ENCODE measurements at regions not wholly inside any gene's neighbourhood (a gene's known extent, or its start where the extent isn't known, plus 50 kb on each side); places are given as distances from the start of the nearest gene placed in this dataset.
"Not testable (repeated sequence)": the region's sequence is repeated elsewhere in the genome, so short reads cannot be mapped to it uniquely, and the experiment has no call there.

DNA sequence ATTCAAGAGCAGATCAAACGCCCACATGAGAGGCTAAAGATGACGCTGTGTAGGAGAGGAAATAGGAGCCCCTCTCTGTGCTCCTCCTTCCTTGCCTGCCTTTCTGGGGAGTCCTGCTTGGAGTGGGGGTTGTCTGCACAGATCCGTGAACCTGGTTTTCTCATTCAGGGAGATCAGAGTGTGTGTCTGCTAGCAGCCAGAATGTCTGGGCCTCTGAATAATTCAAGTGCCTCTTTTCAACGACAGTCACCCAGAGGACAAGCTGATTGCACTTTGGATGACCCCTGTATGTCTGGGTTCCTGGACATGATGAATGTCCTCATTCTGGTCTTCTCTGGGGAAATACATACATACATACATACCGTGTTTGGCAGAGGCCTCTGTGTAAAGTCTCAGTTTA, 592.5 kb upstream of the B3GAT1 start:
- ATAC-seq (no peak), DNase-seq (ENCODE audit: low spot score) (no peak)
- H3K9me3 Mint-ChIP-seq, result no peaks in the 10 kb centered on the region
- H3K4me1 Mint-ChIP-seq (ENCODE audit: low read depth in 2 of 2), result no peaks in the 10 kb centered on the region
- H3K27ac Mint-ChIP-seq, result no peak overlapping the region
- no peak overlapping the region for H3K4me3 Mint-ChIP-seq
- H3K36me3 Mint-ChIP-seq, result no peaks in the 10 kb centered on the region
- H3K27me3 Mint-ChIP-seq, result peaks cover 9 to 20% of the 10 kb centered on the region in 2 donors

DNA sequence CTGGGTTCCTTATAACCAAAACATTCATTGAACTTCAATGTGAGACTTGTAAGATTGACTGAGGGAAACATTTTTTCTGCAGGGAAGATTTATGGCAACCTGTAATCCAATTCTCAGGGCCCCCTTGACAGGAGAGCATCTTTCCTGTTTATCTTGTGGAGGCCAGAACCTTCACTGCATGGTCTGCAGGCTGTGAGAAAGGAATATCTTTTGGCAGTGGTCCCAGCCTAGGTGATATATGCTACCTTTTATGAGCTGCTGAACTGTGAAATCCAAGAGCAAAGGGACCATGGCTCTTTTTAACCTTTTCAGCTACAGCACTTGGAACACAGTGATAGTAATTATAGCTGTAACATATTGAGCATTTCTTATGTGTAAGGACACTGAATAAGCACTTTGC, 590.2 kb upstream of the B3GAT1 start:
- H3K4me1 Mint-ChIP-seq (ENCODE audit: low read depth in 2 of 2), result no peaks in the 10 kb centered on the region
- no peaks in the 10 kb centered on the region for H3K9me3 Mint-ChIP-seq
- H3K36me3 Mint-ChIP-seq, result no peaks in the 10 kb centered on the region
- H3K27ac Mint-ChIP-seq, result no peak overlapping the region
- DNase-seq (ENCODE audit: low spot score), result no peak
- peaks cover 10 to 20% of the 10 kb centered on the region in 2 donors for H3K27me3 Mint-ChIP-seq
- H3K4me3 Mint-ChIP-seq, result no peak overlapping the region
- ATAC-seq, result no peak

DNA sequence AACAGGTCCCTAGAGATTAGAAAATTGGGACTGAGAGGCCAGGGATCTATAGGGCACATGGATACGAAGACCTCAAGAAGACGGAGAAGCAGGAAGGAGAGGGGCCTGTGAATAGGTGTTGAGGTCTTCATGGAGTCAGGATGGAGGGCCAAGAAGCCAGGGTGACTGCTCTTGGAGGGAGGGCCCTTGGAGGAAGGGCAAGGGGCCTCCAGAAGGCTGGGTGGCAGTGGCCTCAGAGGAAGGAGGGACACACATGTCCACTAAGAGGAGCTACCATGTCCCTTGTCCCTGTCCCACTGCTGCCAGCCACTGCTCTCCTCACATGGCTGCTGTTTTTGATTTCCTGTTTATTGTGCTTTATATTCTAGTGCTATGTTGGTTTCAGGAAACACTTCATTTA, 589.5 kb upstream of the B3GAT1 start:
- H3K27me3 Mint-ChIP-seq, result peaks cover 10 to 20% of the 10 kb centered on the region in 2 donors
- no peaks in the 10 kb centered on the region for H3K36me3 Mint-ChIP-seq
- DNase-seq (ENCODE audit: low spot score) (no peak), ATAC-seq (no peak)
- no peaks in the 10 kb centered on the region for H3K4me1 Mint-ChIP-seq (ENCODE audit: low read depth in 2 of 2)
- no peak overlapping the region for H3K27ac Mint-ChIP-seq
- H3K4me3 Mint-ChIP-seq, result no peak overlapping the region
- no peaks in the 10 kb centered on the region for H3K9me3 Mint-ChIP-seq

DNA sequence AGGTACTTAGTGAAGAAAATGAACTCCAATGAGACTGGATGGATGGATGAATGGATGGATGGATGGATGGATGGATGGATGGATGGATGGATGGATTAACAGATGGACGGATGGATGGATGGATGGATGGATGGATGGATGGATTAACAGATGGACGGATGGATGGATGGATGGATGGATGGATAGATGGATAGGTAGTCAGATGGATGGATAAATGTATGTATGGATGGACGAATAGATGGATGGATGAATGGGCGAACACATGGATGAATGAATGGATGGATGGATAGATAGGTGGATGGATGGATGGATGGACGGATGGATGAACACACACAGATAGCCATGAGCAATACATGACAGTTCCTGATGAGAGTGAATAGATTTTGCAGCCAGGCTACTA, 589.0 kb upstream of the B3GAT1 start:
- ATAC-seq, H3K4me3 Mint-ChIP-seq, H3K27ac Mint-ChIP-seq: not testable (repeated sequence)

DNA sequence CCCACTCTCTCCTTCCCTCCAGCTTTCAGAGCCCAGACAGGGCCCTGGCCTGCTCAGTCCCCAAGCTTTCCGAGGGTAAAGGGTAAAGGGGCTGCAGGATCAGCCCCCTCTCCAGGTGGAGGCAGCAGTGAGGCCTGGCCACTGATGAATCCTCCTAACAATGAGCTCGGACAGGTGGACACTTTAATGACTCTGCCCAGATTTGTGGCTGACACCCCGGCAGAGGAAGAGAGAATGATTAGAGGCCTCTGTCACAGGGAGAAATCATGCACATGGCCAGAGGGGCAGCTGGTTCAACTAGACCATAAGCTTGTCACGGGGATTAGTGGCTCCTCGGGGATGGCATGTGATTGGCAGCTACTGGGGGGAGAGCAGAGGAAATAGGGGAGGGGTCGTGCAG, 587.5 kb upstream of the B3GAT1 start:
- Mint-ChIP-seq H3K9me3 (no peaks in the 10 kb centered on the region), H3K27ac (no peak overlapping the region), H3K4me3 (no peak overlapping the region), H3K27me3 (peaks cover 13 to 32% of the 10 kb centered on the region in 2 donors), H3K36me3 (no peaks in the 10 kb centered on the region), H3K4me1 (ENCODE audit: low read depth in 2 of 2) (no peaks in the 10 kb centered on the region)
- DNase-seq (ENCODE audit: low spot score) (no peak), ATAC-seq (peak in 1 of 2 donors; percentile 33)

More for the DNA sequence above, 589.0 kb upstream of the B3GAT1 start:
- peaks cover 11 to 22% of the 10 kb centered on the region in 2 donors for H3K27me3 Mint-ChIP-seq
- H3K4me1 Mint-ChIP-seq (ENCODE audit: low read depth in 2 of 2); DNase-seq (ENCODE audit: low spot score); H3K36me3 Mint-ChIP-seq; H3K9me3 Mint-ChIP-seq: not testable (repeated sequence)

DNA sequence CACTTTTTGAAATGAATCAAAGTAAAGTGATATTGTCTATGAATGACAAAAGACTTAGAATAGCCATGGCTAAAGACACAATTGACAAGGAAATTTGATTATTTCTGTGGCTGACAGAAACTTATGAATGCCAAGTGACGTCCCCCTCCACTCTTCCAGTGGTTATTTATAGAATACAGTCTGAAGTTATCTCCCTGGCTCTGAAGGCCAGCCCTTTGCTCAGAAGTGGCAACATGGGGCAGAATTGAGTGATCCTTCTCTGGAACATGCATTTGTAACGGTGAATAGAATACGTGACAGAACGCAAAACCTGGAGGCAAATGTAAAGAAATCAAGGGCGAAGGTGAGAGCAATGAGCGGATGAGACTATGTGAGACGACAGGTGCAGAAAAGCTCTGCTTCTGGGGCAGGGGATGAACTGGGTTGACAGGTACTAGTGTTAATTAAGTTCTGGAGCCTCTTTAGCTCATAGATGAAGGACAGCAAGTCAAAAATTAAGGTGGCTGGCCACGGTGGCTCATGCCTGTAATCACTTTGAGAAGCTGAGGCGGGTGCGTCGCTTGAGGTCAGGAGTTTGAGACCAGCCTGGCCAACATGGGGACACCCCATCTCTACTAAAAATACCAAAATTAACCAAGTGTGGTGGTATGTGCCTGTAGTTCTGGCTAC, 585.7 kb upstream of the B3GAT1 start:
- Mint-ChIP-seq H3K4me1 (ENCODE audit: low read depth in 2 of 2) (no peaks in the 10 kb centered on the region), H3K27ac (no peak overlapping the region), H3K27me3 (peaks cover 18 to 46% of the 10 kb centered on the region in 2 donors), H3K9me3 (no peaks in the 10 kb centered on the region), H3K4me3 (no peak overlapping the region), H3K36me3 (no peaks in the 10 kb centered on the region)
- no peak for ATAC-seq
- no peak for DNase-seq (ENCODE audit: low spot score)

DNA sequence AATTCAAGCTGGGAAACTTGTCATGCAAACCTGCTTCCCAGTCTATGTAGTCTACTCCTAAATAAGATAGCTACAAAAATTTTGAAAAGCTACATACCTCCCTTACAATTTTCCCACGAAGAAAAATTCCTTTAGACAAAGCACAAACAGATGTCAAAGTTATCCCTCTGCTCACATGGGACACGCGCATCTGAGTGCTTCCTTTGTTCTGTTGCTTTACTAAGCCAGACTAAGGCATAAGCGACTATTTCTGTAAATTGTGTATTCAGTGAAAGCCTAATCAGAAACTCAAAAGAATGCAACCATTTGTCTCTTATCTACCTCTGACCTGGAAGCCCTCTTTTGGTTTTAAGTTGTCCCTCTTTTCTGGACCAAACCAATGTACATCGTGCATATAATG, 583.7 kb upstream of the B3GAT1 start:
- no peaks in the 10 kb centered on the region for H3K4me1 Mint-ChIP-seq (ENCODE audit: low read depth in 2 of 2)
- ATAC-seq (no peak), DNase-seq (ENCODE audit: low spot score) (no peak)
- H3K4me3 Mint-ChIP-seq, result no peak overlapping the region
- H3K36me3 Mint-ChIP-seq, result no peaks in the 10 kb centered on the region
- peaks cover 19 to 46% of the 10 kb centered on the region in 2 donors for H3K27me3 Mint-ChIP-seq
- no peaks in the 10 kb centered on the region for H3K9me3 Mint-ChIP-seq
- H3K27ac Mint-ChIP-seq, result no peak overlapping the region

DNA sequence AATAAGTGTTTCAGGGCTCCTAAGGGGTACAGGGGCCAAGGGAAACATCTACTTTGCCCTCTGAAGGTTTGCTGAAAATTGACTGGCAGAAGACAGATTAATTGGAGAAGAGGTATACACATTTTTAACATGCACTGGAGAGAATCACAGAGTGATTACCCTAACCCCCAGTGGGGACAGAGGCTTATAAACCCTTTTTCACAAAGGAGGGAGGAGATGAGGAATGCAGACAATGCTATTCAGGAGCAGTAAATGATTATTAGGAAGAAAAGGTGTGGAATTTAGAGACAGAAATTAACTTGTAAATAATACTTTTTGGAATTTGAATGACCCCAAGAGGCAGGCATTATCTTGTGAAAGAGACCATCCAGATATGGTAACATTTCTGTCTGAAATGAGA, 582.4 kb upstream of the B3GAT1 start:
- Mint-ChIP-seq H3K4me3 (no peak overlapping the region), H3K9me3 (no peaks in the 10 kb centered on the region), H3K27me3 (peaks cover 20 to 39% of the 10 kb centered on the region in 2 donors), H3K36me3 (no peaks in the 10 kb centered on the region), H3K4me1 (ENCODE audit: low read depth in 2 of 2) (no peaks in the 10 kb centered on the region), H3K27ac (no peak overlapping the region)
- no peak for DNase-seq (ENCODE audit: low spot score)
- no peak for ATAC-seq

DNA sequence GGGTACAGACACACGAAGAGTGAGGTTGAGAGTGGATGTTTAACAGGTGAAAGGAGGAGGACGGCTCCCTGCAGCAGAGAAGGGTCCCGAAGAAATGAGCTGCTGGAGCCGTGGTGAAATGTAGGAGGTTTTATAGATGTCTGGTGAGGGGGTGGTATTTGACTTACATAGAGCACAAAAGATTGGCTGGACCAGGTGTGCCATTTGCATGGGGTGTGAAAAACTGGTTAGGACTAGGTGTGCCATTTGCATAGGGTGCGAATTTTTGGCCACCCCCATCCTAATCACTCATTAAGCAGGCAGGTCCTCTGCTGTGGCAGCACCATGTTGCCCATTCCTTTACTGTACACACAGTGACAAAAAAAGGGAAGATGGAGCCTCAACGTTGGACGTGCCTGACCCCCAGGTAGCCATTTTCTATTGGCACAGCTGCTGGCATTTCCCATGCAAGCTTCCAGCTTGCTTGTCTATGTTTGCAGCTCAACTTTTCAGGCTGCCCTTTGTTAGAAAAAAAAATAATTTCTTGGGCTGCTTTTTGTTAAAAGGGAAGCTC, 581.7 kb upstream of the B3GAT1 start:
- Mint-ChIP-seq H3K36me3 (no peaks in the 10 kb centered on the region), H3K27ac (no peak overlapping the region), H3K4me1 (ENCODE audit: low read depth in 2 of 2) (no peaks in the 10 kb centered on the region), H3K27me3 (peaks cover 20 to 39% of the 10 kb centered on the region in 2 donors), H3K9me3 (no peaks in the 10 kb centered on the region), H3K4me3 (no peak overlapping the region)
- no peak for DNase-seq (ENCODE audit: low spot score)
- ATAC-seq, result no peak

DNA sequence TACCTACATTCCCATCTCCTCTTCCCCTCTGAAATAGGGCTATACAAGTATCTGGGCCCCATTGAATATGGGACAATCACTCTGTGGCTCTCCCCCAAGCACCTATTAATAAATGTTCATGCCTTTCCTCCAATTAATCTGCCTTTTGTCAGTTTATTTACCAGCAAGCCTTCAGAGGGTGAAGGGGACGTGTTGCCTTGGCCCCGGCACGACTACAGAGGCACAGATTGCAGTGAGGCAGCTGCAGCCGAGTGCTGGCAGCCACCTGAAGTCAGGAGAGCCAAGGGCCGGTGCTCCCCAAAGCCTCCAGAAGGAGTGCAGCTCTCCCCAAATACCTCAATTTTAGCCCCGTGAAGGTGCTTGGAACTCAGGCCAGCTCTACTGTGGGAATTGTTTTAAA, 580.9 kb upstream of the B3GAT1 start:
- peaks cover 20 to 43% of the 10 kb centered on the region in 2 donors for H3K27me3 Mint-ChIP-seq
- H3K36me3 Mint-ChIP-seq, result no peaks in the 10 kb centered on the region
- DNase-seq (ENCODE audit: low spot score) (no peak), ATAC-seq (no peak)
- H3K4me1 Mint-ChIP-seq (ENCODE audit: low read depth in 2 of 2), result no peaks in the 10 kb centered on the region
- no peak overlapping the region for H3K27ac Mint-ChIP-seq
- H3K9me3 Mint-ChIP-seq, result no peaks in the 10 kb centered on the region
- no peak overlapping the region for H3K4me3 Mint-ChIP-seq

DNA sequence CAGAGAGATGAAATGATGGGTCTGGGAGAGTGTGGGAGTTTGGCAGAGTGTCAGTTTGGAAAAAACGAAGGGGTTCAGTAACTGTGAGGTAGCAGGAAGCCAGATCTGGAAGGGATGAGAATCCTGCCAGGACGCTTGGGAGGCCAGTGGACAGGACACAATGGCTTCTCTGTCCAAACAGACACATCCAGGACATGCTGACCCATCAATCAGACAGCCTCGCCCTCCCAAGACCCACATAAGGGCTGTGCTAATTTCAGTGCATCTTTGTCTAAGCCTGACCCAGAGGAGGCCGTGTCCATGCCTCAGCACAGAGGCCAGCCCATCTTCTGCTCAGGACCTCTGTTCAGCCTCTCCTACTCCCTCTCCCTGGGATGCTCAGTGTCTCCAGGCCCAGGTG, 576.5 kb upstream of the B3GAT1 start:
- Mint-ChIP-seq H3K27me3 (peaks cover 15 to 19% of the 10 kb centered on the region in 2 donors), H3K36me3 (no peaks in the 10 kb centered on the region), H3K27ac (no peak overlapping the region), H3K9me3 (no peaks in the 10 kb centered on the region), H3K4me1 (ENCODE audit: low read depth in 2 of 2) (peaks cover 11 to 12% of the 10 kb centered on the region in 2 donors), H3K4me3 (no peak overlapping the region)
- DNase-seq (ENCODE audit: low spot score), result no peak
- ATAC-seq, result no peak

DNA sequence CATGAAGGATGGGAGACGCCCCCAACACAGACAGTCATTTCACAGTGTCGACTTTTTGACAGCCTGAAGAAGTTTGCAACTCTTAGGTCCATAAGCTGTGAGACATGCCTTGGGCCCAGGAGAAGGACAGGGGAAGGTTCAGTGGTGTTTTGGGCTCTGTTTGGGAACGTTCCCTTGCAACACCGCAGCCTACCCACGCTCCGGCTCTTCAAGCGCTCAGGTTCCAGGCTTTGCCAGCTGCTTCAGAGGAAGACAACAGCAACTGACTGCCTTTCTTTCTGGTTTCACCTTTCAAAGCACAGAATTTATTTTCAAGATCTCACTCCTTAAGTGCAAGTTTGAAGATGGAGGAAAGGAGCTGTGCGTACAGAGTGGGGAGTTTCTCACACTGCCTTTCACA, 575.8 kb upstream of the B3GAT1 start:
- no peaks in the 10 kb centered on the region for H3K36me3 Mint-ChIP-seq
- H3K4me3 Mint-ChIP-seq, result no peak overlapping the region
- no peaks in the 10 kb centered on the region for H3K9me3 Mint-ChIP-seq
- H3K27me3 Mint-ChIP-seq, result peaks cover 13 to 14% of the 10 kb centered on the region in 2 donors
- no peak overlapping the region for H3K27ac Mint-ChIP-seq
- DNase-seq (ENCODE audit: low spot score), result no peak
- H3K4me1 Mint-ChIP-seq (ENCODE audit: low read depth in 2 of 2), result peaks cover 11 to 12% of the 10 kb centered on the region in 2 donors
- ATAC-seq, result no peak

DNA sequence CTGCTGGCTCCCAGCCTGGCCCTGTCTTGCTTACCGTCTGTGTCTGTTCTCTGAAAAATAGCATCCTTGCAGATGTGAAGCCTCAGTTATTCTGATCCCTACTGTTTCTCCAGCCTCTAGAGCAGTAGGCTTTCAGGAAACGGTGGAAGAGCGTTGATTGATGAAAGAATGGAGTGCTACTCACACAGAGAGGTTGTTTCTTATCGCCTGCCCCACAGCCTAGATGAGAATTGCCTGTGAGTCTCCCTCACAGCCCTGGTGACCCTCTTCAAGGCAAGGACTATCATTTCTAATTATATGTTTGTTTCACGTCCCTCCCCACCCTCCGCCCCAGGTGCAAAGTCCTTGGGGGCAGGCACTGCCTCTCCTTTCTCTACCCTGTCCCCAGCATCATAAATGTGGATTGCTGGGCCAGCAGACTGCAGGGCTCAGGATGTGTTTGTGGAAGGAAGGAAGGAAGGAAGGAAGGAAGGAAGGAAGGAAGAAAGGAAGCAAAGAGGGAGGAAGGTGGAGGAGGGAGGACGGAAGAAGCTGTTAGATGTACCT, 575.3 kb upstream of the B3GAT1 start:
- peaks cover 11 to 12% of the 10 kb centered on the region in 2 donors for H3K4me1 Mint-ChIP-seq (ENCODE audit: low read depth in 2 of 2)

DNA sequence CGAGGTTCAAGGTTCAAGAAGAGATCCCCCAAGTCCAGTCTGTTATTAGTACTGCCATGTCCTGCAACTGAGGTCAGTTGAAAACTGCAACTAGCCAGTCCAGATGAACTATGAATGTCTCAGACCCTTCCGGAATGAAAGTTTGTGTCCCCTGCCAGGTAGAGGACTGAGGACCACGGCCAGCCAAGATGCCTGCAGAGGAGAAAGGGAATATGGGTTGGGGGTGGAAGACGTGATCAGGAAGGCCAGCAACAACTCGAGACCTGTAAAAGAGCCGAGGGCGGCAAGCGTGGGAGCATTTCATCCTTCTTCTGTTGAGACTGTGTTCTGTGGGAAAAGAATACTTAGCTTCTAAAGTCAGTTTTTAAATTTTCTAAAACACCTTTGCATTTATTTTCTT, 572.4 kb upstream of the B3GAT1 start:
- Mint-ChIP-seq H3K27me3 (peaks cover 5% of the 10 kb centered on the region in 2 donors), H3K36me3 (no peaks in the 10 kb centered on the region), H3K9me3 (no peaks in the 10 kb centered on the region), H3K27ac (no peak overlapping the region), H3K4me1 (ENCODE audit: low read depth in 2 of 2) (peaks cover 11 to 12% of the 10 kb centered on the region in 2 donors), H3K4me3 (no peak overlapping the region)
- ATAC-seq, result no peak
- DNase-seq (ENCODE audit: low spot score), result no peak

More for the DNA sequence above, 575.3 kb upstream of the B3GAT1 start:
- DNase-seq (ENCODE audit: low spot score) (no peak), ATAC-seq (no peak)
- Mint-ChIP-seq H3K27me3 (peaks cover 12 to 14% of the 10 kb centered on the region in 2 donors), H3K27ac (no peak overlapping the region), H3K9me3 (no peaks in the 10 kb centered on the region), H3K36me3 (no peaks in the 10 kb centered on the region), H3K4me3 (no peak overlapping the region)

All from natural killer cell treated with Interleukin-12 subunit alpha and Interleukin-12 subunit beta and Interleukin-15 and Interleukin-18, amount 100 ng/mL, for 72 hours (primary cell).